Activated CD4-positive, alpha-beta T cell treated with anti-CD3 and anti-CD28 coated beads for 24 hours (primary cell): ENCODE measurements at regions not wholly inside any gene's neighbourhood (a gene's known extent, or its start where the extent isn't known, plus 50 kb on each side); places are given as distances from the start of the nearest gene placed in this dataset.

ENCODE experiments used
- DNase-seq, 2 donors: peaks; one replicate each; pipeline ENCODE4 v3.0.0-alpha.2; 2020; ENCODE audit warnings: low read depth in 2 of 2

GRCh38 chr2:11953258-11953657, 206.8 kb downstream of the LPIN1 start:
- no peak for DNase-seq

- no peak for DNase-seq
Measured at GRCh38 chr2:11955314-11955713, 208.9 kb downstream of the LPIN1 start.

GRCh38 chr2:11955884-11956291, 209.5 kb downstream of the LPIN1 start:
- DNase-seq = no peak

- no peak for DNase-seq
Measured at GRCh38 chr2:11962707-11963328, 216.4 kb downstream of the LPIN1 start.

- DNase-seq = no peak
Measured at GRCh38 chr2:11963966-11964365, 217.5 kb downstream of the LPIN1 start.

- DNase-seq = no peak
Measured at GRCh38 chr2:11967946-11968465, 221.6 kb downstream of the LPIN1 start.

- no peak for DNase-seq
Measured at GRCh38 chr2:11968521-11968920, 222.1 kb downstream of the LPIN1 start.

- DNase-seq = no peak
Measured at GRCh38 chr2:11969774-11970173, 223.3 kb downstream of the LPIN1 start.

- no peak for DNase-seq
Measured at GRCh38 chr2:11974573-11974972, 228.1 kb downstream of the LPIN1 start.

GRCh38 chr2:11975373-11975772, 228.9 kb downstream of the LPIN1 start:
- no peak for DNase-seq

GRCh38 chr2:11976073-11976472, 229.6 kb downstream of the LPIN1 start:
- DNase-seq = no peak

GRCh38 chr2:11977766-11978524, 231.5 kb downstream of the LPIN1 start:
- DNase-seq = no peak

- no peak for DNase-seq
Measured at GRCh38 chr2:11980809-11981208, 234.4 kb downstream of the LPIN1 start.

GRCh38 chr2:11983401-11983800, 237.0 kb downstream of the LPIN1 start:
- no peak for DNase-seq

GRCh38 chr2:11983870-11984269, 237.4 kb downstream of the LPIN1 start:
- DNase-seq = no peak

GRCh38 chr2:11984316-11985158, 238.1 kb downstream of the LPIN1 start:
- no peak for DNase-seq

GRCh38 chr2:11985817-11986566, 239.6 kb downstream of the LPIN1 start:
- DNase-seq = no peak

- DNase-seq = no peak
Measured at GRCh38 chr2:11987151-11987550, 240.7 kb downstream of the LPIN1 start.

GRCh38 chr2:11988691-11989353, 242.4 kb downstream of the LPIN1 start:
- no peak for DNase-seq

- DNase-seq = no peak
Measured at GRCh38 chr2:11989354-11989703, 242.9 kb downstream of the LPIN1 start.

- DNase-seq = no peak
Measured at GRCh38 chr2:11990576-11990975, 244.1 kb downstream of the LPIN1 start.
